OCI-LY7 (cell line): ENCODE measurements at regions not wholly inside any gene's neighbourhood (a gene's known extent, or its start where the extent isn't known, plus 50 kb on each side); places are given as distances from the start of the nearest gene placed in this dataset.

ENCODE experiments used
- BruUV-seq: library from RNA; stranded (reverse); fragments of 400-500 nt; replicated peaks from 2 replicates; lab custom pipeline; 2021; lab: Mats Ljungman, UMichigan
- CTCF ChIA-PET: fragments of 300-600 bp; sonication (Branson Sonifier 250); formaldehyde crosslinking; loops from one replicate; lab custom pipeline; 2022; ENCODE audit warnings: antibody characterized with exemption; ENCODE audit not compliant: unreplicated experiment; lab: Charles Lee
- POLR2A ChIA-PET: fragments of 300-600 bp; sonication (Branson Sonifier 250); formaldehyde crosslinking; loops from one replicate; lab custom pipeline; 2022; ENCODE audit warnings: antibody characterized with exemption; lab: Charles Lee
- DNase-seq: peaks from one replicate; pipeline ENCODE4 v3.0.0-alpha.2; 2015; ENCODE audit warnings: low spot score
- H2AFZ ChIP-seq: fragments of 200-600 bp; sonication (generic), shearing (Covaris generic); 2 replicates; pipeline ENCODE4 v1.6.1; 2014; ENCODE audit warnings: mild to moderate bottlenecking, antibody characterized with exemption, low read length, moderate library complexity
- H3K27ac ChIP-seq: fragments of 200-600 bp; sonication (generic); 2 replicates; pipeline ENCODE4 v1.5.1; 2014; ENCODE audit warnings: mixed run types, low read depth, mild to moderate bottlenecking, moderate library complexity, low read length, inconsistent platforms; ENCODE audit not compliant: poor library complexity, severe bottlenecking
- H3K36me3 ChIP-seq: fragments of 200-600 bp; sonication (generic); 2 replicates; pipeline ENCODE4 v1.6.1; 2014; ENCODE audit warnings: mild to moderate bottlenecking, antibody characterized with exemption, low read length, moderate library complexity, mixed read lengths; ENCODE audit not compliant: insufficient read depth
- H3K4me1 ChIP-seq: fragments of 200-600 bp; sonication (generic); 2 replicates; pipeline ENCODE4 v1.5.1; 2014; ENCODE audit warnings: mild to moderate bottlenecking, low read length; ENCODE audit not compliant: insufficient read depth, poor library complexity, severe bottlenecking
- H3K4me2 ChIP-seq: fragments of 200-600 bp; sonication (generic); 2 replicates; pipeline ENCODE4 v1.6.1; 2014; ENCODE audit warnings: mild to moderate bottlenecking, low read length
- H3K4me3 ChIP-seq: fragments of 200-600 bp; sonication (generic); 2 replicates; pipeline ENCODE4 v1.5.1; 2014; ENCODE audit warnings: mild to moderate bottlenecking, low read depth, low read length; ENCODE audit not compliant: poor library complexity, severe bottlenecking
- H3K79me2 ChIP-seq: fragments of 200-600 bp; sonication (generic); 2 replicates; pipeline ENCODE4 v1.6.1; 2016; ENCODE audit warnings: low read depth, mild to moderate bottlenecking, low read length, moderate library complexity, mixed read lengths; ENCODE audit not compliant: insufficient read depth
- H3K9me2 ChIP-seq: fragments of 200-600 bp; sonication (generic); 2 replicates; pipeline ENCODE4 v1.6.1; 2016; ENCODE audit warnings: mild to moderate bottlenecking, low read length, mixed read lengths; ENCODE audit not compliant: insufficient read depth
- H3K9me3 ChIP-seq: fragments of 200-600 bp; sonication (generic); 2 replicates; pipeline ENCODE4 v1.6.1; 2014; ENCODE audit warnings: mild to moderate bottlenecking, mixed run types, low read length, mixed read lengths
- H4K20me1 ChIP-seq: fragments of 200-600 bp; sonication (generic); 2 replicates; pipeline ENCODE4 v1.6.1; 2014; ENCODE audit warnings: mild to moderate bottlenecking, antibody characterized with exemption, low read length, moderate library complexity, mixed read lengths; ENCODE audit not compliant: insufficient read depth
- CTCF ChIP-seq: fragments of 200-600 bp; sonication (generic); conservative IDR thresholded peaks from 2 replicates; pipeline ENCODE4 v1.5.1; 2014; ENCODE audit warnings: mild to moderate bottlenecking, antibody characterized with exemption, low read length, moderate library complexity, mixed read lengths
- EZH2phosphoT487 ChIP-seq: fragments of 200-600 bp; sonication (generic); IDR thresholded peaks from 2 replicates; pipeline ENCODE4 v1.6.1; 2018; ENCODE audit warnings: low read depth, borderline replicate concordance, mild to moderate bottlenecking, mixed run types, antibody characterized with exemption, low read length, moderate library complexity, mixed read lengths
- intact Hi-C: fragments of 100-400 bp; cut with micrococcal nuclease; formaldehyde crosslinking; loops from one replicate; pipeline ENCODE4 v1.10.0; 2022; ENCODE audit not compliant: unreplicated experiment

- BruUV-seq, result no TSS peak
- no peak overlapping the region for H2AFZ ChIP-seq
- H3K4me3 ChIP-seq, result no peak overlapping the region
- H3K27ac ChIP-seq, result no peak overlapping the region
- ChIA-PET POLR2A (no interaction called here), CTCF (no interaction called here)
- no peaks in the 10 kb centered on the region for H3K9me2 ChIP-seq
- no peak for DNase-seq
- intact Hi-C loops, result no loop called here
- H3K4me2 ChIP-seq, result no peak overlapping the region
- no peaks in the 10 kb centered on the region for H3K36me3 ChIP-seq
- no peaks in the 10 kb centered on the region for H3K4me1 ChIP-seq
- H3K79me2 ChIP-seq, result no peaks in the 10 kb centered on the region
- H4K20me1 ChIP-seq, result no peaks in the 10 kb centered on the region
- no peaks in the 10 kb centered on the region for H3K9me3 ChIP-seq
- no peak for TF ChIP-seq EZH2phosphoT487
- no peak for TF ChIP-seq CTCF
These were observed 58.3 kb upstream of the NEUROD6 start for GRCh38 chr7:31398815-31399214.

GRCh38 chr7:31407178-31407676 lies 66.7 kb upstream of the NEUROD6 start:
- Histone ChIP-seq H3K4me1 (no peaks in the 10 kb centered on the region), H3K9me3 (no peaks in the 10 kb centered on the region), H3K4me2 (no peak overlapping the region), H3K9me2 (peaks cover 3% of the 10 kb centered on the region; the same call in 1 of the 2 replicates), H3K36me3 (no peaks in the 10 kb centered on the region), H3K4me3 (no peak overlapping the region), H3K79me2 (no peaks in the 10 kb centered on the region), H2AFZ (no peak overlapping the region), H3K27ac (no peak overlapping the region), H4K20me1 (no peaks in the 10 kb centered on the region)
- ChIA-PET CTCF (no interaction called here), POLR2A (no interaction called here)
- no peak for DNase-seq
- TF ChIP-seq CTCF (no peak), EZH2phosphoT487 (no peak)
- no TSS peak for BruUV-seq
- intact Hi-C loops, result no loop called here

- no TSS peak for BruUV-seq
- Histone ChIP-seq H3K4me2 (no peak overlapping the region), H3K27ac (no peak overlapping the region), H2AFZ (no peak overlapping the region), H3K4me1 (no peaks in the 10 kb centered on the region), H3K79me2 (no peaks in the 10 kb centered on the region), H3K4me3 (no peak overlapping the region), H3K9me2 (peaks cover 3% of the 10 kb centered on the region; the same call in 1 of the 2 replicates), H3K9me3 (no peaks in the 10 kb centered on the region), H3K36me3 (no peaks in the 10 kb centered on the region), H4K20me1 (no peaks in the 10 kb centered on the region)
- TF ChIP-seq EZH2phosphoT487 (no peak), CTCF (no peak)
- no peak for DNase-seq
- intact Hi-C loops, result no loop called here
- ChIA-PET CTCF (no interaction called here), POLR2A (no interaction called here)
These were observed 67.7 kb upstream of the NEUROD6 start for GRCh38 chr7:31408140-31408729.
